Activated CD8-positive, alpha-beta memory T cell treated with anti-CD3 and anti-CD28 coated beads for 36 hours (primary cell): ENCODE measurements at regions not wholly inside any gene's neighbourhood (a gene's known extent, or its start where the extent isn't known, plus 50 kb on each side); places are given as distances from the start of the nearest gene placed in this dataset.
"Not testable (repeated sequence)": the region's sequence is repeated elsewhere in the genome, so short reads cannot be mapped to it uniquely, and the experiment has no call there.

Source experiments
- CTCF ChIA-PET: fragments of 350-600 bp; sonication (Branson Sonifier 250); formaldehyde crosslinking; loops from one replicate; lab custom pipeline; 2021; ENCODE audit warnings: antibody characterized with exemption; lab: Charles Lee
- POLR2A ChIA-PET: fragments of 350-600 bp; sonication (Branson Sonifier 250); formaldehyde crosslinking; loops from one replicate; lab custom pipeline; 2021; ENCODE audit warnings: antibody characterized with exemption; lab: Charles Lee

DNA sequence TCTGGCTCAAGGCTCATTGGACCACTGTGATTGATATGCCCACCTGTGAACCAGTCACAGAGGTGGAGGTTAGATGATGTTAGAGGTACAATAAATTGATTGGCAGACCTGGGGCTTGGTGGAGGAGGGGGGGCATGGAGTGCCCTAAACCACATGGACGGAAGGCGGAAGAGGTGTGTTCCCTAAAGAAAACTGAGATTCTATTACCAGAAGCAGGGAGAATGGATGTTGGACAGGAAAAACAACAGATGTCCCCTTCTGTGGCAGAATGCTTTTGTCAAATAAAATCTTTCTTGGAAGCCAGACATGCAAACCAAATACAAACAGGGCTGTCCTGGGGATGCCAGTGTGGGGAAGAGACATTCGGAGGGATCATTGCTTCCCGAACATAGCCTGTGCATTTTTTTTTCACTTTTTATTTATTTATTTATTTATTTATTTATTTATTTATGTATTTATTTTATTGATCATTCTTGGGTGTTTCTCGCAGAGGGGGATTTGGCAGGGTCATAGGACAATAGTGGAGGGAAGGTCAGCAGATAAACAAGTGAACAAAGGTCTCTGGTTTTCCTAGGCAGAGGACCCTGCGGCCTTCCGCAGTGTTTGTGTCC is 433.9 kb downstream of the RPS24 start:
- ChIA-PET CTCF (no interaction called here), POLR2A (no interaction called here)

DNA sequence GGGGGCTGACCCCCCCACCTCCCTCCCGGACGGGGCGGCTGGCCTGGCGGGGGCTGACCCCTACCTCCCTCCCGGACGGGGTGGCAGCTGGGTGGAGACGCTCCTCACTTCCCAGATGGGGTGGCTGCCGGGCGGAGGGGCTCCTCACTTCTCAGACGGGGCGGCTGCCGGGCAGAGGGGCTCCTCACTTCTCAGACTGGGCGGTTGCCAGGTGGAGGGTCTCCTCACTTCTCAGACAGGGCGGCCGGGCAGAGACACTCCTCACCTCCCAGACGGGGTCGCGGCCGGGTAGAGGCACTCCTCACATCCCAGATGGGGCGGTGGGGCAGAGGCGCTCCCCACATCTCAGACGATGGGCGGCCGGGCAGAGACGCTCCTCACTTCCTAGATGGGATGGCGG is 435.1 kb downstream of the RPS24 start:
- POLR2A ChIA-PET, result not testable (repeated sequence)

DNA sequence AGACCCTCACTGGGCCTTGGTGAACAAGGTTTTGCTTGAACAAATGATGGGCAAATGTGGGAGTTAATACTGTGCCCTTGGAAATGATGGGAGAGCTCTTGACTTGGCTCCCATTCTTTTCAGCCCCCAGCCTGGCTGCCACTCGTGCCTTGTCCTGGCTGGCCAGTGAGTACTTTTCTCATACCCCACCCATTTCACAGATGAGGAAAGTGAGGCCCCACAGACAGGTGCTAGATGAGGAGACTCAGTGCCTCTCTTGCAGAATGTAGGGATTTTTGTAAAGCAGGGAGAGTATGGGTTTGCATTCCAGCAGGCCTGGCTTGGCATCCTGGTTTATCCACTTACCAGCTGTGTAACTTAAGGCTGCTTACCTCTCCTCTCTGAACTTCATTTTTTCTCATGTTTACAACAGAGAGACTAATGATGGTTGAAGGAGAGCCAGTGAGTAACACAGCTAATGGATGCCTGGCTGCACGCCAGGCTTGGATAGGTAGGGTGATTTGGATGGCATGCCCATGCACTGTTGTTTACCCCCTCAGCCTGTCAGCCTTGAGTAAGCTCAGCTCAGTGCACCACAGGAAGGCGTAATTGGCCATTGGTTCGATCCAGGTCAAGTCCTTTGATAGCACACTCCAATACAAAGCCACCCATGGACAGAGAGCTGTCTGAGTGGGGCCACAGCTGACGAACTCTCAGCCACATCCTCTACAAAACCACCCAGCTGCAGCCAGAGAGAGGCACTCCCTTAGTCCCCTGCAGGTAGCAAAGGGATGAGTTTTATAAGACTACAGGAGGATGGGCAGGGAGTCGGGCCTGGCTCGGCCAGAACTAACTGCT is 436.8 kb downstream of the RPS24 start:
- ChIA-PET CTCF (no interaction called here), POLR2A (no interaction called here)

More for the DNA sequence above, 435.1 kb downstream of the RPS24 start:
- CTCF ChIA-PET, result not testable (repeated sequence)

DNA sequence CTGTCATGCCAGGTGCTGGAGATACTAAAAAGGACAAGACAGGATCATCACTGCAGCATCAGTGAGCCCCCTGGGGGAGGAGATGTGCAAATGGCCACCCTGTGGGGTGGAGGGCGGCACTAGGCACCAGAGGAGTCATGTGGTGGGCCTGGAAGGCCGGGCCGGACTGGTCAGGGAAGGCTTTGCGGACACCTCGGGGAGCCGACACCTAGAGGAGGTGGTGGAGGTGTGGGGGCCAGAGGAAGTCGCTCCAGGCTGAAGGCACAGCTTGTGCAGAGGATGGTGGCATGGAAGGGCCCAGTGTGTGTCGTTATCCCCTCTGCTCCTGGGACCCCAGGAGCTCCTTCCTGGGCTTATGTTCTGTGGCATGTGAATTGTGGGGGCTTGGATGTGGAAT is 437.7 kb downstream of the RPS24 start:
- POLR2A ChIA-PET, result no interaction called here

DNA sequence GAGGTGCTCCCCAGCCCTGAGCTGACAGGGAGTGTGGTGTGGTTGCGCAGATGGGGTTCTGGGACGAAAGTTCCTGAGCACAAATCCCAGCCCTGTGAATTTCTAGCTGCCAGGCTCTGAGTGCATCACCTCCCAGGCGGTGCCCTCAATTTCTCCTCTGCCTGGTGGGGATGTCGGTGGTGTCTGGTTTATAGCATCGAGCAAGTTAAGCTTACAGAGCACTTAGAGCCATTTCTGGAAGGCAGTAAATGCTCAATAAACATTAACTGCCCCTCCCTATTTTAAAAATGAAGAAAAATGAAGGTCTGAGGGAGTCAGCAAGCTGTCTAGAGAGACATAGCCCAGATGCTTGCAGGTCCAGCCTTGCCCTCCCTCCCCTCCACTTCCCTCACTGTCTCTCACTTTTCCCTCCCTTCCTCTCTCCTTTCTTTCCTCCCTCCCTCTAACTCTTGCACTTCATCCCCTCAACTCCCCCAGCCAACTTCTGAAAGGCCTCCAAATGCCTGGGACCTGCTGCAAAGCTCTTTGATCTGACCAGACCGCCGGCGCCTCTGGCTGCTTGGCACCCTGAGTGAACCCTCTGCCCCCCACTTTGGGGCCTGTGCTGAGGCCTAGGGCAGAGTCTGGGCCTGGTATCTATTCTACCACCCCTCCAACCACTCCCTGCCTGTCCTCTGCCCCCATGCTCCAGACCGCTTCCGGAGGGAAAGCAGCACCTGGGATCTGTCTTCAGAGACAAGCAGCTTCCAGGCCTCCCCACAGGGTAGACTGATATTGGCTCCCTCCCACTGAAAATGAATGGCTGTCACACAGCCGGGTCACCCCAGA is 438.3 kb downstream of the RPS24 start:
- CTCF ChIA-PET, result no interaction called here
- POLR2A ChIA-PET, result no interaction called here

More for the DNA sequence above, 437.7 kb downstream of the RPS24 start:
- CTCF ChIA-PET, result no interaction called here

DNA sequence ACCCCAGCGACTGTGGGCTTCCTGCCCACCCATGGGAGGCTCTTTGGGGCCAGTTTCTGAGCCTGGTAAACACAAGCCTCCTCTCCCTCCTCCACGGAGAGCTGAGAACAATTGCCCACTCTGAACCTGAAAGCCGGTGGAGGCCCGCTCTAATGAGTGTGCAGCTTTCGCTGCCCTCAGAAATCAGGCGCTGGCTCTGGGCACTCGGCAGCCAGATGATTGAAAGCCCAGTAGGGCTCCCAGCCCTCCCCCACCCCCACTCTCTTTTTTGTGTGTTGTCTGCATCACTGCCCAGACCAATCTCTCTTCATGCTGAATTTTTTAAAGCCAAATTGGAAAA is 438.9 kb downstream of the RPS24 start:
- ChIA-PET POLR2A (no interaction called here), CTCF (no interaction called here)

DNA sequence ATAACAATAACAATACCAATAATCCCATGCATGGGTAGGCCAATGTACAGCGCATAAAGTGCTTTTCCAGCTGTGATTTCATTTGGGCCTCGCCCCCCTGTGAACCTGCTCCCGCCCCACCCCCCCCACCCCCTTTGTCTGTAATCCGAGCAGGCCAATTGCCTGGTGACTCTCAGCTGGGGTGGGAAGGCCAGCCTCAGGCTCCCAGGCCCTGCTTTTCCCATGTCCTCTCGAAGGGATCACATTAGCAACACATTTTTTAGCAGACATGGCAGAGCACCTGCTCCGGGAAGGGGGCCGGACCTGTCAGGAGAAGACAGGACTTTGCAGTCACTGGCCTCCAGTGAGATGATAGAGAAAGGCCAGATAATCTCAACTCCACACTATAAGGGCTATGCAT is 439.3 kb downstream of the RPS24 start:
- CTCF ChIA-PET, result no interaction called here
- POLR2A ChIA-PET, result no interaction called here

DNA sequence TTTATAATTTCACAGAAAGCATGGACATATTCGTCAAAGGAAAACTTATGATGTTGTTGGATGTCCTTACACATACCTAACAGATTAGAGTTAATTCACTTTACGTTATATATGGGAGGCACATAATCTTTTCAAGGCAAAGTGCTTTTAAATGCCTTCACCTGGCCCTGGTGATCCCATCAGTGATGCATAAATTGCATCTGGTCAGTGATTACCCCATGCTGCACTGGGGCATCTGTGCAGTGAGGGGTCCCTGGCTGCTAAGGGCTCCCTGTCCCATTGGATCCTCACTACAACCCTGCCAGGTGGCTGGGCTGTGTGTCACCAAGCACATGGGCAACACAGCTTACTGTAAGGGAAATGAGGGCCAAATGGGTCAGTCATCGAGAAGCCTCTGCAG is 441.1 kb downstream of the RPS24 start:
- ChIA-PET CTCF (no interaction called here), POLR2A (no interaction called here)

DNA sequence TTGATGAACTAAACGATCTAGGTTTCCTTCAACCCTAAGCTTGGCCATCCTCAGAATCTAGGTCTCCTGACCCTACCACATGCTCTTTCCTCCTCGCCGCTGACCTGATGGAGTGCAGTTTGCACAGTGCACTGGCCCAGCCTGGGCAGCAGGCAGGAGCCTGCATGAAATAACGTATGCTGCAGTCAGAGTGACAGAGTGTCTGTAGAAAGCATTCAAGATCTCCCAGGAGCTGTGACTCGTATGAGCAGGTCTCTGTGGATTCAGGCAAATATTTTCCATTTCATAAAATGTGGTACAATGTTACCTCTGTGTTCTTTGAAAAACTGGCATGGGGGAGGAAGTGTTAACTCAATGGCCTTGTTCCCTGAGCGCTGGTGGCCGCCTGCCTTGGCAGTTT is 441.8 kb downstream of the RPS24 start:
- CTCF ChIA-PET, result interaction anchor here (0.6 kb wide), 1 partner anchor 66 kb away, joined by 3 read pairs; no protein-coding TSS in a partner anchor
- POLR2A ChIA-PET, result no interaction called here

DNA sequence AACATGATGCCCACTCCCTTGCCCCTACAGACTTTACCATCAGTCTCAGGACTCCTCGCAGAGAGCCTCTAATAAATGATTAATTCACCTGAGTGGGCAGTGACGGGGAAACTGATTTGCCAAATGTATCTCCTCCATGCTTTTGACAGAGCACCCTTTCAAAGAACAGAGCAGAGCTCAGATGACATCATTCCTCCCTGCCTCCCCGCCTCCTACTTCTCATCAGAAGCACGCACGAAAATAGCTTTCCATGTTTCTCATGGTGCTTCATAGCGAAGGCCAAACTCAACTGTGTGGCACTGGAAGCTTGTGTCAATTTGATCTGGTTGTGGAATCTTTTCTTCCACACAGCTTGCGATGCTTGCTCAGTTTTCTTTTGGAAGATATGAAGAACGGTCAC is 442.5 kb downstream of the RPS24 start:
- POLR2A ChIA-PET, result no interaction called here
- CTCF ChIA-PET, result interaction anchor here (0.6 kb wide), 1 partner anchor 66 kb away, joined by 3 read pairs; no protein-coding TSS in a partner anchor

DNA sequence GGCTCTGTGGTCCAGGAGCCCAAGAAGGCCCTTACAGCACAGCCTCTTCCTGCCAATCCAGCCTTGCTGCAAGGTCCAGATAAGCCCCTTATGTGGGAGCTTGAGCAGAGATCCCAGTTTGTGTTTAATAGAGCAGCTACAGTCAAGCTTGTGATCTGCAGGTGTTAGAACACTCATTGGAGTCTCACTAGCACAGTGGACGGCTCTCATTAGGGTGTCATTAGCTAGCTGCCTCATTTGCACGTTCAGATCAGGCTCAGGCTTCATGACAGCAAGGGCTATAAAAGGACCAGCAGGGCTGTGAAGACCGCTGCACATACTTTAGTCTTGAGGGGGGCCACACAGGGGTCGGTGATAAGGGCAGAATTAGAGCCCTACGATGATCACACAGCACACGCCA is 443.2 kb downstream of the RPS24 start:
- CTCF ChIA-PET, result no interaction called here
- POLR2A ChIA-PET, result no interaction called here

DNA sequence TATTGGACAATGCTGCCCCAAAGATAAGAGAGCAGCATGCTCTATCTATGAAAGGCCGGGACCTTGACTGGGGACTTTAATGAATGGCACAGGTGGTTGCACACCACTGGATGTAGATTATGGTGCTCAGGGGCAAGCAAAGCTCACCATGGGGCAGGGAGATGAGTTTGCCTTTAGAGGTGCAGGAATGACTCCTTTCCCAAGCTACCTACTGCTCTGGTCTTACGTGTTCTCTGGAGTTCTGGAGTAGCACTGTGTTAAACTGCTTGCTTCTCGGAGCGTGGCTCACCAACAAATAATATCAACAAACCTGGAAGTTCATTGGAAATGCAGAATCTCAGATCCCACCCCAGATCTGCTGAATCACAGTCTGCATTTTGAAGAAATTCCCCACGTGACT is 445.3 kb downstream of the RPS24 start:
- POLR2A ChIA-PET, result no interaction called here
- CTCF ChIA-PET, result no interaction called here

DNA sequence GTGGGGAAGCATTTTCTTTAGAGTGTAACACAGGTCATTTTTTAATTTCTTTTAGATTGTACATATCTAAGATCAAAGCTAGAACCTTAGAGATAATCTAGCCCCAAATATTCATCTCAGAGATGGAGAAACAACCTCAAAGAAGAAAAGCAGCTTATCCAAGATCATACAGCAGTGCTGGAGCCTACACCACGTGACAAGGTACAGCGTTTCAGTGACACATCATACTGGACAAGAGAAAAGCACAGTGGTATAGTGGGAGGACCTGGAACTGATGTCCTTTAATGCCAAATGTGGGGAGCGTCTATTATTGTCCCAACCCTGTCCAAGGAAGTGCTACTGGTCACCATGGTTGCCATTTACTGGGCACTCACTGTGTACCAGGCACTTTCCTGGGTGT is 445.8 kb downstream of the RPS24 start:
- POLR2A ChIA-PET, result no interaction called here
- CTCF ChIA-PET, result no interaction called here

DNA sequence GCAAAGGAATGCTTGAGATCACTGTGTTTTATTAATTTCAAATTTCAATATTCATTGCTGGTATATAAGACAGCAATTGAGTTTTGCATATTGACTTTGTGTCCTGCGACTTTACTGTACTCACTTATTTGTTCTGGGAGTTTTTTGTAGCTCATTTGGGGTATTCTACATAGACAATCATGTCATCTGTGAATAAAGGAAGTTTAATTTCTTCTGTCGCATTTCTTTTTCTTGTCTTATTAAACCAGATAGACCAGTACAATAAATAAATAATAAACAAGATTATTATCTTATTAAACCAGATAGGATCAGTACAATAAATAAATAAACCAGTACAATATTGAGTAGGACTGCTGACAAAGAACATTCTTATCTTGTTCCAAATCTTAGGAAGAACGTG is 448.2 kb downstream of the RPS24 start:
- POLR2A ChIA-PET, result no interaction called here
- CTCF ChIA-PET, result no interaction called here

DNA sequence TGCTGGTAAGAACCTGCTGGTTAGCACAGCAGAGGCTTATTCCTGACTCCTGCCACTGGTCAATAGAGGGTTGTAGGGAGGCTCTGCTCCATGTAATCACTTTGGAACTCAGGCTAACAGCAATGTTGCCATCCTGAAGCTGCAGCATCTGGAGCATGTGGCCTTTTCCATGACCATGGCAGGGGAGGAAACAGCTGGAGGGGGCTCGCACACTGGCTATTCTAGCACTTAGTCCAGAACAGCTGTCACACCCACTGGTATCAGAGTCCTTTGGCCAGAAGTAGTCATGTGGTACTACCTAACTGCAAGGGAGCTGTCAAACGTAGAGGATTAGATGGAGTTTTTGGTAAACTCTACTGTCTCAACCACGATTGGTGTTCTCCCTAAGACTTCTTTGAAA is 450.0 kb downstream of the RPS24 start:
- CTCF ChIA-PET, result no interaction called here
- POLR2A ChIA-PET, result no interaction called here

DNA sequence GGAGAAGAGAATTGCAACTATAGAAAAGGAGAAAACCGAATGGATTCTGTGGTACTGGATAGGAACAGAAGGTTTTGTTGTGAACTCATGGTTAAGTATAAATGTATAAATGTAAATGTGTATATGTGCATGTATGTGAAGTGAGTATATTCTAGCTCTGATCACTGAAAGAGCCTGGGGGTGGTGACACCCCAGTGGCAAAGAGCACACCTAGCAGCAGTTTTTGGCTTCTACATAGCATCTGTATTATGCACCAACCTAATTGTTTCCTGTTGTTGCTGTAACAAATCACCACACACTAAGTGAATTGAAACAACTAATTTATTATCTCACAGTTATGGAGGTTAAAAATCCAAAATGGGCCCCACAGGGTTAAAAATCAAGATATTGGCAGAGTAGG is 455.4 kb downstream of the RPS24 start:
- CTCF ChIA-PET, result no interaction called here
- POLR2A ChIA-PET, result no interaction called here

DNA sequence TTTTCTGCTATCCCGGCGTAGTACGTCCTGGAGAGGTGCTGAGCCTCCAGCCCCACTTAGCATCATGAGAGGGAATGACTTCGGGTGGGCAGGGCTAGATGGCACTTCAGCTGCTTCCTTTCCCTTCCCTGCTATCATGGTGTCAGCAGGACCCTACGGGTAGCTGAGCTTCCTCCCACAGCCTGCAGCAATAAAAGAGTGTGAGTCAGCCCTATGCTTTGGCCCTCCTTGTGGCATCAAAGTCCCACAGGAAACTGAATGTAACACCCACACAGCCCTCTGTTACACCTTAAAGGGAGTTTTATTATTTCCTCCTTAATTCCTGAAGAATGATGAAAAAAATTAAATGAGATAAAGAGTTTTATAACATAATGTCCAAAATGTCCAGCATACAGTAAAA is 458.1 kb downstream of the RPS24 start:
- CTCF ChIA-PET, result no interaction called here

DNA sequence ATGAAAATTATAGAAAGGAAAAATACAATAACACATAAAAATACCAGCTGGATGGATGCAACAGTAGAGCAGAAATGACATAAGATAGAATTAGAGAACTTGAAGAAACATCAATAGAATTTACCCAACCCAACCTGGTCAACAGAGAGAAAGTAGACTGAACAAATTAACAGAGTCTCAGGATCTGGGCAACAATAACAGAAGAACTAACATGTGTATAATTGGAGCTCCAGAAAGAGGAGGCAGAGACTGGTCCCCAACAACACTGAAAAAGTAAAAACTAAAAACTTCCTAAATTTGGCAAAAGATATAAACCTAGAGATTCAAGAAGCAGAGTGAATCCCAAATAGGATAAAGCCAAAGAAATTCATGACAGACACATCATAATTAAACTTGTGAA is 458.8 kb downstream of the RPS24 start:
- CTCF ChIA-PET, result no interaction called here
- POLR2A ChIA-PET, result no interaction called here

More for the DNA sequence above, 458.1 kb downstream of the RPS24 start:
- POLR2A ChIA-PET, result no interaction called here

DNA sequence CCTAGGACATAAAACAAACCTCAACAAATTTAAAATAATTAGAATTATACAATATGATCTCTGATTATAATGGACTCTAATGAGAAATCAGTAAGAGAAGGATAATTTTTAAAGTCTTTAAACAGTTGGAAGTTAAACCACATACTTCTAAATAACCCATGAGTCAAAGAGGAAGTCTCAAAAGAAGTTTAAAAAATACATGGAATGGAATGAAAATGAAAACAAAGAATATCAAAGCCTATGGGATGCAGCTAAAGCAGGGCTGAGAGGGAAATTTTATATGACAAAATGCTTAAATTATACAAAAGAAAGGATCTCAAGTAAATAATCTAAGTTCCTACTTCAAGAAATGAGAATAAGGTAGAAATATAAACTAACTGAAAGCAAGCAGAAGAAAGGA is 460.5 kb downstream of the RPS24 start:
- POLR2A ChIA-PET, result no interaction called here
- CTCF ChIA-PET, result no interaction called here

DNA sequence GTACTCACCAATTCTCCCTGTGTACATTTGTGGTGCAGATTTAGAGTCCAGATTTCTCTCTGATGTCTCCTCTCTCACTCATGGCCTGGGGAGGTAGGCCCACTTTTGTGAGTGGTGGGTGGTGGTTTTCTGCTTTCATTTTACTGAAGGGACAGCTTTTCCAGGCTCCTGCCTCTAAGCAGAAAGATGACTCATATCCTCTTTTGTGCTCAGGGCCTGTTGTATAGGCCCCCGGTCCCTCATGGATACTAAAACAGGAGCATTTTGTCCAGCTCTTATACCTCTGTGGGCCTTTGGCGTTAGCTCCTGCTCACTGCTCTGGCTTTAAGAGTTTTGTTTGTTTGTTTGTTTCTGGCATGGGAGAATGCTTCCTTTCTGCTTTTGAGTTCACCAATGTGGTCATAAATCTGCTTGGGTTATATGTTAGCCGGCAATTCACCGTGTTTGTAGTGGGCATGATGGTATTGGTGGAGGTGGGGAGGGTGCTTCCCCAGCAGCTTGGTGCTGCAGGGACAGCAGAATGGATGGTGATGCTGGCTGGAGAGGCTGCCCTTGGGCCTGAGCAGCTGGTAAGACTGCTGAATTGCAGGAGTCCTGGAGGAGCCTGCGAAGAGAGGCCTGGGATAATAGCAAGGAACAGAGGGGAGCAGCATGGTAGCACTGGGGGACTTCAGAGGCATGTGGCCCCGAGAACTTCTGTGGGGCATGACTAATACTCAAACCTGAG is 468.7 kb downstream of the RPS24 start:
- ChIA-PET POLR2A (no interaction called here), CTCF (no interaction called here)
